ENCODE measurements at regions not wholly inside any gene's neighbourhood (a gene's known extent, or its start where the extent isn't known, plus 50 kb on each side); places are given as distances from the start of the nearest gene placed in this dataset.

GRCh38 chr13:38421590-38422560 lies 72.2 kb downstream of the UFM1 start:
- H3K27ac ChIP-seq (ENCODE audit: low read depth in 2 of 2, low read length in 1 of 2), result no peak overlapping the region
- H3K4me3 ChIP-seq (ENCODE audit: low read depth in 2 of 2, low read length in 1 of 2), result no peak overlapping the region
- ChIA-PET POLR2A (no interaction called here), CTCF (no interaction called here)
- no peaks in the 10 kb centered on the region for H3K36me3 ChIP-seq (replicated peaks in 1 of 2; ENCODE audit: control insufficient read depth in 1 of 2, insufficient read depth in 2 of 2, low read length in 1 of 2)
- DNase-seq, result no peak
- no peaks in the 10 kb centered on the region for H3K4me1 ChIP-seq (ENCODE audit: control insufficient read depth in 1 of 2, insufficient read depth in 2 of 2, low read depth in 1 of 2, low read length in 1 of 2)
- TF ChIP-seq POLR2AphosphoS5 (IDR thresholded peaks at IDR 0.05; ENCODE audit: low read depth, low read length), result no peak
- no peak for TF ChIP-seq ELF1 (IDR thresholded peaks at IDR 0.05)
- TF ChIP-seq GABPA (IDR thresholded peaks at IDR 0.05; ENCODE audit: low read depth), result no peak
- no peak for TF ChIP-seq EZH2phosphoT487 (IDR thresholded peaks at IDR 0.05; ENCODE audit: borderline replicate concordance, low read depth)
- TF ChIP-seq TCF12 (IDR thresholded peaks at IDR 0.05), result no peak
- no peak for TF ChIP-seq MXI1 (IDR thresholded peaks at IDR 0.05; ENCODE audit: low read depth, low read length)
- TF ChIP-seq SIN3A (IDR thresholded peaks at IDR 0.05; ENCODE audit: borderline replicate concordance, low read depth, low read length), result no peak
- no peak for TF ChIP-seq IRF3 (IDR thresholded peaks at IDR 0.05; ENCODE audit: low read depth, low read length)
- H4K20me1 ChIP-seq (ENCODE audit: insufficient read depth), result no peaks in the 10 kb centered on the region
- H3K79me2 ChIP-seq (ENCODE audit: insufficient read depth), result no peaks in the 10 kb centered on the region
- H2AFZ ChIP-seq (ENCODE audit: low read depth), result no peak overlapping the region
- H3K9ac ChIP-seq, result no peak overlapping the region
- no peaks in the 10 kb centered on the region; the same call in 1 of the 2 replicates for H3K27me3 ChIP-seq (ENCODE audit: insufficient read depth)
- H3K4me2 ChIP-seq, result no peak overlapping the region
- H3K9me2 ChIP-seq, result no peaks in the 10 kb centered on the region
- 25% methylated on average over 5 of the region's 5 CpGs for WGBS (ENCODE audit: low lambda C conversion rate)
- no peaks in the 10 kb centered on the region for H3F3A ChIP-seq (replicated peaks; ENCODE audit: insufficient read depth)
- H3K9me3 ChIP-seq, result no peaks in the 10 kb centered on the region

GRCh38 chr13:38429916-38430315 lies 80.3 kb downstream of the UFM1 start:
- no peak for DNase-seq
- H3K4me2 ChIP-seq, result no peak overlapping the region
- H3K9me2 ChIP-seq, result no peaks in the 10 kb centered on the region
- no peak overlapping the region for H3K9ac ChIP-seq
- no peak overlapping the region for H2AFZ ChIP-seq (ENCODE audit: low read depth)
- 75% methylated on average over 1 of the region's 1 CpG for WGBS (ENCODE audit: low lambda C conversion rate)
- H3K4me1 ChIP-seq (ENCODE audit: control insufficient read depth in 1 of 2, insufficient read depth in 2 of 2, low read depth in 1 of 2, low read length in 1 of 2), result no peaks in the 10 kb centered on the region
- ChIA-PET POLR2A (no interaction called here), CTCF (no interaction called here)
- no peak overlapping the region for H3K27ac ChIP-seq (ENCODE audit: low read depth in 2 of 2, low read length in 1 of 2)
- H3K36me3 ChIP-seq (replicated peaks in 1 of 2; ENCODE audit: control insufficient read depth in 1 of 2, insufficient read depth in 2 of 2, low read length in 1 of 2), result no peaks in the 10 kb centered on the region
- H4K20me1 ChIP-seq (ENCODE audit: insufficient read depth), result no peaks in the 10 kb centered on the region
- no peaks in the 10 kb centered on the region; the same call in 1 of the 2 replicates for H3K27me3 ChIP-seq (ENCODE audit: insufficient read depth)
- no peaks in the 10 kb centered on the region for H3F3A ChIP-seq (replicated peaks; ENCODE audit: insufficient read depth)
- H3K79me2 ChIP-seq (ENCODE audit: insufficient read depth), result no peaks in the 10 kb centered on the region
- H3K4me3 ChIP-seq (ENCODE audit: low read depth in 2 of 2, low read length in 1 of 2), result no peak overlapping the region
- TF ChIP-seq GABPA (IDR thresholded peaks at IDR 0.05; ENCODE audit: low read depth) (no peak), SMC3 (IDR thresholded peaks at IDR 0.05; ENCODE audit: low read depth, low read length) (no peak), ZBTB33 (IDR thresholded peaks at IDR 0.05; ENCODE audit: borderline replicate concordance, low read depth) (no peak), IRF3 (IDR thresholded peaks at IDR 0.05; ENCODE audit: low read depth, low read length) (no peak), JUND (IDR thresholded peaks at IDR 0.05) (no peak), NRF1 (IDR thresholded peaks at IDR 0.05; ENCODE audit: low read depth, low read length) (no peak), ELF1 (IDR thresholded peaks at IDR 0.05) (no peak), CTCF (IDR thresholded peaks at IDR 0.05) (no peak), GATA2 (CRISPR knock-in tag; IDR thresholded peaks at IDR 0.05) (no peak), PBX3 (IDR thresholded peaks at IDR 0.05) (no peak), RAD21 (IDR thresholded peaks at IDR 0.05; ENCODE audit: low read length) (no peak), MAX (IDR thresholded peaks at IDR 0.05; ENCODE audit: low read depth) (no peak)
- H3K9me3 ChIP-seq, result no peaks in the 10 kb centered on the region

Measured in SK-N-SH (cell line).